ENCODE measurements at regions not wholly inside any gene's neighbourhood (a gene's known extent, or its start where the extent isn't known, plus 50 kb on each side); places are given as distances from the start of the nearest gene placed in this dataset.

DNA sequence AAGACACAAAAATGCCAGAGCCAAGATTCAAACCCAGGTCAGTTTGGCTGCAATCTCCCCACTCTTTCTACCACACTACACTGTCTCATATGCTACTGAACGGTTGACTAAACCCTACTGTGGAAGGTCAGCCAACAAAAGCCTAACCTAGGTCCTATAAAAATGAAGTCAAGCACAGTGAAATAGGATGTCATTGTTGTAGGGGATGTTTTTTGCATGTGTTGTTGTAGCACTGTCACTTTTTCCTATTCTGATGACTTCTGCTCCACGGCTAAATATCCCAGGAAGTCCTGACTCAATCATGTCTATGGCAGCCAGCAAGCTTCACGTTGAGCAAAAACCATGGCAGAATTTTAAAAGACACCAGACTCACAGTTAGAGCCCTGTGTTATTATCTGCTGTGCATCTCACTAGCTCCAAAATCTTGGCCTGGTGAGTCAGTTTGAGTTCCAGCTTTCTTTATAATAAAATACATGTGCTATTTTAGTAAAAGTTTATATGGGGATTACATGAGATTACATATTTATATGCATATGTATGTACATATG is 322.1 kb upstream of the NT5E start:
- peak; percentile 25 for DNase-seq

GRCh38 chr6:85127168-85127498 is 322.8 kb upstream of the NT5E start:
- no peak for DNase-seq

DNA sequence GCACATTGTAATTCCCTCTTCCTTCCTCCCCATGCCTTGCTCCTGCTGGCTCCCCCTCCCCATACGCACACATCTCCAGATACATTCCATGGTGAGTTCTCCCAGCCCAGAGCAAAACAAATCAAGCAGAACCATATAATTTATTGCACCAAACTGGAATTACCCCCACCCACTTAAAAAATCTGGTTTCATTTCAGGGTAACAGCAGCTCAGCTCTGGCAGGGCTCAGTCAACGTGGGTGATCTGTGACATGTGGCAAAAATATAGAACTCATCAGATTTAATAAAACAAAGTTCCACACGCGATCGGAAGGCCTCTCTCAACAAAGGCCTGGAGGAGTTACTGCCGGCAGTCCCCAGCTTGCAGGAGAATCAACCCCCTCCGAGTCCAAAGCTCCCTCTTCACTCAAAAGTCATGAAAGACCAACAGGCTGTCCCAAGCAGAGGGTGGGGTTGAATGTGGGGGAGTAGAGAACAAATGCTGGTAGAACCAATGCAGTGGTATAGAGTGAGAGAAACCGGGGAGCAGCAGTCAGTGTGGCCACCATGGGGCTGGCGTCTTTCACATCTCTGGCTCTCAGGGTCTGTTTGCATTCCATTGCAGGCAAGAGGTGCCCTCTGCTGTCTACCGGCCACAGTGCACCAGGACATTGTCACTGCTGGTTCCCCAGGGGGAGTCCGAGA is 323.3 kb upstream of the NT5E start:
- DNase-seq, result peak; percentile 95

- no peak for DNase-seq
Measured at GRCh38 chr6:85125526-85125925, 324.4 kb upstream of the NT5E start.

- DNase-seq, result no peak
Measured at GRCh38 chr6:85124472-85125354, 325.2 kb upstream of the NT5E start.

- no peak for DNase-seq
Measured at GRCh38 chr6:85121158-85121557, 328.7 kb upstream of the NT5E start.

DNA sequence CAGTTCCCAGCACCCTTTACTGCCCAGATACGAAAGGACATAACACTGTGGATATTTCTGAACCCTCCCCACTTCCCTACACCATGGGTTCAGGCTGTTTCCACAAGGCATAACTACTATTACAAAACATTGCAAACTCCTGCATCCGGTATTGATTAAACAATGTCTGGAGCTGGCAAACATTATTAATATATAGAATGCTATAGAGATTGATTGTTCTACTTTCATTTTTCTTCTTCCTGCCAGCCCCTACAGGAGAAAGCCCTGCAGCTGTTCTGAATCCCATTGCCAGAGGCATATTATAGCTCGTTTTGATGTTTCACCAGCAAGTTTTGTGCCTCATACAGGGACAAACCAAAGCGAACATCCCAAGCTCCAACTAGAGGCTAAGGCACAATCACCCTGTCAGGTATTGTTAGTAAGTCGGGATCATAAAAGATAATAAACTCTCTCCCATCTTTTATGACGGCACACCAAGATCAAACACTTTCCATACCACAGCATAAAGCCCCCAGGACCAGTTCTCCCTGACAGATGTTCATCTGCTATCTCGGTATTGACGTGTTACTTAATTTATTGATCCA is 331.1 kb upstream of the NT5E start:
- DNase-seq, result peak; percentile 80

GRCh38 chr6:85118233-85118632 is 331.6 kb upstream of the NT5E start:
- no peak for DNase-seq

GRCh38 chr6:85116475-85116874 is 333.4 kb upstream of the NT5E start:
- DNase-seq, result no peak

DNA sequence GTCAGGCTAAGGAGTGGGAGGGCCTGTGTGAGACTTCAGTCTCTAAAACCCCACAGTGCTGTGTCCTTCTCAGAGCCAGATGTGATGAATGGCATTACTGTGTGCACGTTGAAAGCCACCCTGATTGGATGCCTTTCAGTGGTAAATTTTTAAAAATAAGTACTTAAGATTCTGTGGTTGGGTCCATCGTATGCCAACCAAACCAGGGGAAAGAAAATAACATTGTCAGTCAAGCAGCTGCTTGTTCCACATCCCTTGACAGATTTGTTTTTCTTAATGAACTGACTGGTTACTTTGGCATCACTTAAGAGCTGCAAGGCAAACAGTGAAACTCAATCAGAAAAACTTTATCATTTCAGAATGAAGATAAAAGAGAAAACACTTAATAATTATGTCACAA is 334.0 kb upstream of the NT5E start:
- DNase-seq, result no peak

GRCh38 chr6:85115376-85115775 is 334.5 kb upstream of the NT5E start:
- DNase-seq, result peak; percentile 57

- peak; percentile 69 for DNase-seq
Measured at GRCh38 chr6:85114581-85114935, 335.3 kb upstream of the NT5E start.

GRCh38 chr6:85113934-85114580 is 335.8 kb upstream of the NT5E start:
- DNase-seq, result peak; percentile 72

DNA sequence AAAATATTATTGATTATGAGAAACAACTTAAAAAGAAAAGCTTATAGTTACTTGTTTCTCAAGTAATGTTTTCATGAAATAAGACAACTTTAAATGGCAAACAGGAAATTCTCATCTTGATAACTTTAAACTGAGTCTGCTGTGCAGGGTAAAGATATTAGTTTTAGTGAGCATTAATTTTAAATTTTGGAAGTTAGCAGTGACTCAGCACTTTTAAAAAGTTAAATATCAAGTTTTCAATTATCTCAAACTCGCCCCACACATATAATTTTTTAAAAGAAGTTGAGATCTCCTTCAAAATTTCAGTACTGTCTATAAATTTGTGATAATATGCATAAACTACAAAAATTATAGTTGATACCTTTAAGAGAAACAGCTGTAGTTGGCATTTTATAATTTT is 337.3 kb upstream of the NT5E start:
- no peak for DNase-seq

DNA sequence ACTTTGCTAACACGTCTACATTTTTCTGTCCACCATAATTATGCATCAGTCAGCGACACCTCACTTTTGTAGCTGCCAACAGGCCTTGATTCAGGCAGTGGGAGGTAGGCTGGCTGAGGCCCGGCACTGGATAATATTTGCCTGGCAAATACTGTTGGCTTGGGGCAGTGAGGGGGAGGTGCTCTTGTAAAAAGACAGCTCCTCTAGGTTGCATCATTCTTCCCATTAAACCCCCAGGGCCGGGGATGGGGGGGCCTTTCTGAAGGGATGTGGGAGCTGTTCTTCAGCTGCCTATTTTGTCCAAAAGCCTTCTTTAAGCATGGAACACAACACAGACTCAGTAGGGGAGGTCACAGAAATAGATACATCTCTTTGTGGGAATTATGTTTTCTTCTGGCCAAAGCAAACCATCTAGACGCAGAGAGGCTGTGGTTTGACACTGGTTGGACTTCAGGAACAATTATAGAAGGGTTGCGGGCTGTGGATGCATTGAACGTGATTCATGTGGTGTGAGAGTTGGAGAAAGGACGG is 338.3 kb upstream of the NT5E start:
- no peak for DNase-seq

DNA sequence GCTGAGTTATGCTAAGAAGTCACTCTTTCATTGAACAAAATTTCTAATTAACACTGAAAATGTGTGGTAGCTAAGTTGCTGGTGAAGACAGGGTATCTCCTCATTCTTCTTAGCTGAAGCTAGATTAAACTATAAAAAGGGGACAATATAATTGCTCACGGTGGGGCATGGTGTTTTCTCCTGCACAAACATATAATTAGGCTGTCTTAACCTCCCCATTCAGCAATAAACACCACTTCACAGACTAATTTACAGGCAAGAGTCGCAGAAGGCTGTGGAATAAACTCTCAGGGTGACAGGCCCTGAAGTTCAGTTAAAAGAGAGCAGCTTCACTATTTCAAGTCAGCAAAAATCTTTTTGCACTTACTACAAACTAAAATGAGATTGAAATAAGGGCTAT is 338.9 kb upstream of the NT5E start:
- DNase-seq, result no peak

DNA sequence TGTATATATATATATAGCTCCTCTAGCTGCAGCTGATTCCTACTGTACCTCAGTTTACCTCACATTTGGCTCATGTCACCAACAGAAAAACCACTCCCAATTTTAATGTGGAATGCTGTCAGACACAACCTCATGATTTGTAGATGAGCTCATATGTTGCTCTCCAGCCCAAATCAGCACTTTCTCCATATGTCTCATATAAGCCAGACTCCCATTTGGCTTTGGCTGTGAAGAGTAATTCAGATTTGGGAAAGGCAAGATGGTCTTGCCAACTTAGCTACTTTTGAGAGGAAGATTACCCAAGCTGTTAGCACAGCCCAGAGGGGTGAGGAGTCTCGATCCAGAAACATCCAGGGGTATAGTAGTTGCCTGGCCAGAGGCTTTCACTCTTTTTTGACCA is 342.2 kb upstream of the NT5E start:
- peak; percentile 8 for DNase-seq

- no peak for DNase-seq
Measured at GRCh38 chr6:85096976-85097375, 332.6 kb upstream of the TBX18 start.

DNA sequence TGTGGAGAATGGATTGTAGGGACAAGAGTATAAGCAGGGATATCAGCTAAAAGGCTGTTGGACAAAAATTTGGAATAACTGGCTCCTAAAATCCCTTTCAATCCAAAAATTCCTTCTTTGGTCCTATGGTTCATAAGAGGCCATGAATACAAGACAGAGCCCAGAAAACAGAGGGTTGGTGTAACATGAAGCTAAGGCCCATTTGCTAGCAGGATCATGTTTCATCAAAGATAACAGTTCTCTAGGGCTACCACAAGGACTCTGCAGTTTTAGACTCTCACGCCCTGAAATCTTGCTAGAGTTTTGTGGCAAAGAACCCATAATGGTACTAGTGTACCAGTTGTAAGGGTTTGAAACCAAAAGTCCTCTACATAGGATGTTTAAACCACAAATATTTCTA is 327.8 kb upstream of the TBX18 start:
- DNase-seq, result no peak

DNA sequence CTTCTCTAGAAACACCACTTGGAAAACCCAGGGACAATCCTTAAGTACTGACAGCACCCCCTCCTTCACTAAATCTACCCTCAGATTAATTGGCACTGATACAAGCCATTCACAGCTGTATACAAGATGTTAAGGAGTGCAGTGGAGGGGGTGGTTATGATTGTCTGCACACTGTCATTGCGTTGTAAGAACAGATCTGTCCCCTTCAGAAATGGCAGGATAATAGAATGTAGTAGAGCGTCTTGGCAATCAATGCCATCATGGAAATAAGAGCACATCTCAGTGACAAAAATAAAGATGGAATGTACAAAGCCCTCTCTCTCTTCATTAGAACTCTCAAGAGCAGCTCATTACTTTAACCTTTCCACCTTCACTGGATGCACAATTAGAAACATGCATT is 324.9 kb upstream of the TBX18 start:
- peak; percentile 37 for DNase-seq

- no peak for DNase-seq
Measured at GRCh38 chr6:85085875-85086274, 321.5 kb upstream of the TBX18 start.

DNA sequence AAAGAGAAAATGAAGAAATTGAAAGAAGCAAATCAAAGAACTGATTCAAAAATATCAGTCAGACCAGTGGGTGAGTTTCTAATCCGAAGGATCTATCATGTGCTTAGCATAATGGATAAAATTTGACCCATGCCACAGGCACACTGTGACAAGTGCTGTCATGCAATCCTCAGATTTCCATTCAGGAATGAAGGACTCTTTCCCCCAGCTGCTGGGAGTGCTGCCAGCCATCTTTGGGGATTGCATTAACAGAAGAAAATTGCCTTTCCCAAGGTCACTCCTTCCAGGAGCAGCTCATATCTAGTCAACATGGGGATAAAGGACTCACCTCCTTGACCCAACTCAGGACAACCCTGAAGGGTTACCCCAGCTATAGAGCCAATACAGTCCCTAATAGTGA is 316.7 kb upstream of the TBX18 start:
- no peak for DNase-seq

DNA sequence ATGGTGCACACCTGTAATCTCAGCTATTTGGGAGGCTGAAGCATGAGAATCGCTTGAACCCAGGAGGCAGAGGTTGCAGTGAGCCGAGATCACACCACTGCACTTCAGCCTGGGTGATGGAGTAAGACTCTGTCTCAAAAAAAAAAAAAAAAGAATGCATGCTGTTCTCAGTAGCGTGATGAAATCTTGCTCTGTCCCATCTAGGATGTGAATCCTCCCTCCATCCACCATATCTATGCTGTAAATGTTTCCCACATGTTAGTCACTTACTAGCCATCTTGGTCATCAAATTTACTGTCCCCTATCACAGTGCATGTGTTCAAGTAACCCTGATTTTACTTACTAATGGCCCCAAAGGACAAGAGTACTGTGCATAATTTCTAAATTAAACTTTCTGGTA is 315.4 kb upstream of the TBX18 start:
- DNase-seq, result no peak

All from skin of body (tissue), 1 donor.